HG03457 (cell line): ENCODE measurements at regions not wholly inside any gene's neighbourhood (a gene's known extent, or its start where the extent isn't known, plus 50 kb on each side); places are given as distances from the start of the nearest gene placed in this dataset.

ENCODE experiments used
- ATAC-seq: cut with Tn5 transposase; IDR thresholded peaks from one replicate; pipeline ENCODE4 v1.9.1; 2021; ENCODE audit warnings: moderate number of reproducible peaks; ENCODE audit not compliant: unreplicated experiment

GRCh38 chr13:109537584-109537983, 248.8 kb downstream of the IRS2 start:
- no peak for ATAC-seq

GRCh38 chr13:109533350-109533749, 253.0 kb downstream of the IRS2 start:
- ATAC-seq: no peak

GRCh38 chr13:109529964-109530363, 256.4 kb downstream of the IRS2 start:
- ATAC-seq: no peak

GRCh38 chr13:109521719-109522118, 264.7 kb downstream of the IRS2 start:
- no peak for ATAC-seq

- ATAC-seq: no peak
Measured at GRCh38 chr13:109517517-109517916, 268.9 kb downstream of the IRS2 start.

- ATAC-seq: no peak
Measured at GRCh38 chr13:109516186-109516585, 270.2 kb downstream of the IRS2 start.

GRCh38 chr13:109510013-109510412, 276.4 kb downstream of the IRS2 start:
- ATAC-seq: no peak

GRCh38 chr13:109509154-109509900, 277.1 kb downstream of the IRS2 start:
- ATAC-seq: no peak

- no peak for ATAC-seq
Measured at GRCh38 chr13:109500146-109500773, 286.1 kb downstream of the IRS2 start.

GRCh38 chr13:109497917-109498316, 288.5 kb downstream of the IRS2 start:
- ATAC-seq: no peak

- ATAC-seq: no peak
Measured at GRCh38 chr13:109496216-109496615, 290.2 kb downstream of the IRS2 start.

- ATAC-seq: no peak
Measured at GRCh38 chr13:109494925-109495369, 291.4 kb downstream of the IRS2 start.

- ATAC-seq: no peak
Measured at GRCh38 chr13:109485136-109485794, 301.1 kb downstream of the IRS2 start.

- ATAC-seq: no peak
Measured at GRCh38 chr13:109483284-109483683, 303.1 kb downstream of the IRS2 start.

GRCh38 chr13:109481040-109481439, 305.3 kb downstream of the IRS2 start:
- no peak for ATAC-seq

- no peak for ATAC-seq
Measured at GRCh38 chr13:109480011-109480955, 306.1 kb downstream of the IRS2 start.

GRCh38 chr13:109479534-109479933, 306.8 kb downstream of the IRS2 start:
- ATAC-seq: no peak

- no peak for ATAC-seq
Measured at GRCh38 chr13:109476001-109476400, 310.4 kb downstream of the IRS2 start.

- no peak for ATAC-seq
Measured at GRCh38 chr13:109468123-109468522, 318.3 kb downstream of the IRS2 start.

- ATAC-seq: no peak
Measured at GRCh38 chr13:109465148-109465547, 321.2 kb downstream of the IRS2 start.
